CD4-positive, alpha-beta T cell treated with Interleukin-2 at 100 ng/mL for 4 hours (primary cell): ENCODE measurements at regions not wholly inside any gene's neighbourhood (a gene's known extent, or its start where the extent isn't known, plus 50 kb on each side); places are given as distances from the start of the nearest gene placed in this dataset.
A peak's percentile ranks its signal among the peaks of the same experiment; 100 is the strongest.
"Not testable (repeated sequence)": the region's sequence is repeated elsewhere in the genome, so short reads cannot be mapped to it uniquely, and the experiment has no call there.

ENCODE experiments used
- DNase-seq: peaks from one replicate; pipeline ENCODE4 v3.0.0-alpha.2; 2020; ENCODE audit warnings: low spot score

- DNase-seq, result no peak
Observed at GRCh38 chr2:128510701-128511397, 192.2 kb upstream of the HS6ST1 start.

DNA sequence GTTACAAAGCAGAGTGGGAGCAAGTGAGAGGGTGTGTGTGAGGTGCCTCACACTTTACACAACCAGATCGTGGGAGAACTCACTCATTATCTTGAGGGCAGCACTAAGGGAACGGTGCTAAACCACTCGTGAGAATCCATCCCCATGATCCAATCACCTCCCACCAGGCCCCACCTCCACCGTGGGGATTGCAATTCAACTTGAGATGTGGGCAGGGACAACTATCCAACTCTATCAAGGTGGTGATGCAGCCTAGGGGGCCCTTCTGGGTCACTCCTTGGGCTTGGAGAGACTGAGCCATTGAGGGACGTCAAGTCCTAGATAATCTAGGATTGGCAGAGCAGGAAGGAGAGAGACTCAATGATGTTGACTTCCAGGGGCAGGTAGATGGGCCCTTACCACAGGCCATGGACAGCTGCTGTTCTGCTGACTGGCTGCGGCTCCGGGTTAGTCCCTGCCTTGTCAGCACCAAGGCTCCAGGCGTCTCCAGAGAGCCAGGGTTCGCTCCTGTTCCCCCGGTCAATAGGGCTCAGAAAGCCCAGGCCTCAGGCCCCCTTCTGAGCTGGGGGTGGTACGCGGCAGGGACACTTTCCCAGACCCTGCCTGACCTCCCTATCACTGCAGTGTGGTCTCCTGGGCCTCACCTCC lies 193.2 kb upstream of the HS6ST1 start:
- no peak for DNase-seq

GRCh38 chr2:128512379-128513115 lies 193.9 kb upstream of the HS6ST1 start:
- no peak for DNase-seq

GRCh38 chr2:128513116-128513960 lies 194.7 kb upstream of the HS6ST1 start:
- no peak for DNase-seq

DNA sequence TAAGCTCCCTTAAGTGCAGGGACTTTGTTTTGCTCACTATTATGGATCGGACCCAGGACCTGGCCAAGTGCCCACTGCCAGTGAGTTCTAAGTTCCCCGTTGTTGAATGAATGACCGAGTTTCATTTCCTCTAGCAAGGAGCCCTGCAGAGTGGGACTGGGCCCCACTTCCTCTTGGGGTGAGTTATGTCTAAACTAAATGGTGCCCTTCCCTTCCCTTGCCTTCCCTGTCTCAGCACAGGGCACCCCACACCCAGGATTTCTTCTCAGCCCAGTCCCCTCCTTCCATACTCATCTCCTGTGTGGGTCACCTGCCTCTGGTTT lies 195.3 kb upstream of the HS6ST1 start:
- DNase-seq, result peak; percentile 8

DNA sequence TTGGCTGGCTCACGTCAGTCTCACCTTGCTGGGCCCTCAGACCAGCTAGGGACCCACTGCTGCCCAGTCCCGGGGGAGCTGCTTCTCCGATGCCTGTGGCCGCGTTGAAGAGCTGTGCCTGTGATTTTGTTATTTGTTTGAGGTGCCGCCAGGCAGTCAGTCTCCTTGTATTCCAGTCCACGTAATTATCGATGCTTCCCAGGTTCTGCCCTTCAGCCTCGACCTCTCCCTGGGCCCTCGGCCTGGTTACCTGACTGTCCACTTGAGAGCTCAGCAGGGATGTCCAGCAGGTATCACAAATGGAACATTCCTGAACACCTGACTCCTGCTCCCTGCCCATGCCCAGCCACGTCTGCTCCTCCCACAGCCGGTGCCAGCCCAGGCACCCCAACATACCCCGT lies 195.9 kb upstream of the HS6ST1 start:
- DNase-seq, result no peak

DNA sequence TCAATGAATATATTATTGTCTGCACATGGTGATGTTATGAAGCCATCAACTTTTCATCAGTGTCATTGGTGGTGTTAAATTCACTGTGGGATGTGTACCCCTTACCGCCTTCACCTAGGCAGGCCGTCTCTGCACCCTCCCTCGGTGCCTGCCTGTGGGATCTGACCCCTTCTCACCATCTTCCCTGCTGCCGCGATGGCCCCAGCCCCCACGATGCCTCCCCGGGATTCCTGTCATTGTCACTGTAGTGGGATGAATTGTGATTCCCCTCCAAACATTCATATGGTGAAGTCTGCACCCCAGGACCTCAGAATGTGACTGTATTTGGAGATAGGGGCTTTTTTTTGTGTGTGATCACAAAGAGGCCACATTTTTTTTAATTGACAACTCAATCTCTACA lies 198.3 kb upstream of the HS6ST1 start:
- DNase-seq, result no peak

DNA sequence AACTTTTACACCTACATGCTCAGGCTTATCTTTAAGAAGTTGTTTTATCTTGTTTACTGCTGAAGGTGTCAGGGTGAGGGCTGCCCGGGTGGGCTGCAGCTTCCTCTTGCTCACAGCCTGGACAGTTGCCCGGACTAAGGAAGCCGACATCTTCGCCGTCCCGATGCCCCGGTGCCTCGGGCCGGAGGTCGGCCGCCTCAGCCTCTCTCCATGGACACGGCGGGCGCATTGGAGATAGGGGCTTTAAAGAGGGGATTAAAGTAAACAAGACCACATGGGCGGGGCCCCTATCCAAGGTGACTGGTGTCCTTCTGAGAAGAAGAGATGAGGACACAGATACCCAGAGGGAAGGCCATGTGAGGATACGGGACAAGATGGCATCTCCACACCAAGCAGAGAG lies 200.4 kb upstream of the HS6ST1 start:
- DNase-seq, result not testable (repeated sequence)

GRCh38 chr2:128519517-128520215 lies 201.0 kb upstream of the HS6ST1 start:
- DNase-seq, result no peak

DNA sequence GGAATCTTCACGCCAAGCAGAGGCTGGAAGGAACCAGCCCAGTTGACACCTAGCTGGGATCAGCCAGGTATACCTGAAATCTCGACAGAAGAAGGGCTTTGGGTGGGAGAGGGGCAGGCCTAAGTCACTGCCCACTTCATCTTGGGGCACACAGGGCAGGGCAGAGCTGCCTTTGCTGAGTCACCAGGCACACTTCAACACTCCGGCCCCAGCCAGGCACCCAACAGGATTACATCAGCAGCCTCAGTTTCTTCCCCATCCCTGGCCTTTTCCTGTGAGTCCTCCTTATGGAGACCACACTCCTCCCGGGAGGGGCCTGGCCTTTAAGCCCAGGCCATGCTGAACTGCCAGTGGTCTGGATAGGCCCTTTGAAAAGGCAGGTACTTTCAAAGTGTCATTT lies 201.7 kb upstream of the HS6ST1 start:
- DNase-seq, result no peak

DNA sequence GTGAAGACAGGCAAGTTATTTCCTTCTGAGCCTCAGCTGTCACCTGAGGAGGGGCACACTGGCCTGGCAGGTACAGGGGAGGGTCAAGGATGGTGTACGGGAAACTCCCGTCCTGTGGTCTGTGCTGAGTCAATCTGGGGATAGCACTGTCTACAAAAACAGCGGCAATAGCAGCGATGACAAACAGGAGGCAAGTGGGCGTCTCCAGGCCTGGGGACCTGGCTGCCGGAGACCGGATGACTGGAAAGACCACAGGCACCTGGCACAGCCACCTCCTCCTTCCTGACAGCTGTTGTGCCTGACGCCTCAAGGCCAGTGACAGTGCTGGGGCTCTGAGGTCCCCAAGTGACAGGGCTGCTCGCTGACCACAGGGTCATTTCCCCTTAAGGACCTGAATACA lies 202.1 kb upstream of the HS6ST1 start:
- DNase-seq, result no peak

GRCh38 chr2:128521482-128521881 lies 202.8 kb upstream of the HS6ST1 start:
- DNase-seq, result no peak

DNA sequence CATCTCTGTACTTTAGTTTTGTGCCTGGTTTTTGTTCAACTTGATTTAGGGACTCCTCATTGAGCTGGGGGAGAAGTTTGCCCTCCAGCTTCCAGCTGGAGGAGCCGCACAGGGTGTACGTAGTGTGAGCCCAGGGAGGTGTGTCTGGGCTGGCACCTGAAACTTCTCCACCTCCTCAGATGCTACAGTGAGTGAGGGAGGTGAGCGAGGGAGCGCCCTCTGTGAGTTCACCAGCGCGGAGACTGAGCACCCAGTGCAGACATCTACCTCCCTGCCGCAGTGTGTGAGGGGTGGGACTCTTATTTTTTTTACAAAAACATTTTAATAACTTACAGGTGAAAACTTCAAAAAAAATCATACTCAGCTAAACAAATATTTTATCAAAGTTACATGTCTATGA lies 204.2 kb upstream of the HS6ST1 start:
- no peak for DNase-seq

GRCh38 chr2:128523457-128523856 lies 204.8 kb upstream of the HS6ST1 start:
- no peak for DNase-seq

DNA sequence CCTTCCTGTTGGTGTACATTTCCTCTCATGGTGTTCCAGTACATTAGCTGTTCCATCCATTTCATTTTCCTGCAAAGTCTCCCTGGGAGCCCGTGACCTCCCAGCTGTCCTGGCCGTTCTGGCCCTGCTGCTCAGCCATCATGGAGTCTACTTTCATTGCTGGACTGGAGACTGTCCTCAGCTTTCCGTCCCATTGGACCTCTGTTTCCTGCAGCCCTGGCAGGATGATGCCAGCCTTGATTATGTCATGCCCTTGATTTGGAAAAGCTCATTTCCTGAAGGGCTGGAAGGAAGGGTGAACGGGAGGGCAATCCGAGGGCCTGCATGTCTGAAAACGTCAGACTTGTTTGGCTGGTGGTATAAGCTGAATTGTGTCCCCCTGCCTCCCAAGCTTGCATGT lies 205.5 kb upstream of the HS6ST1 start:
- no peak for DNase-seq

- DNase-seq, result no peak
Observed at GRCh38 chr2:128525653-128526052, 207.0 kb upstream of the HS6ST1 start.

GRCh38 chr2:128526455-128526976 lies 207.8 kb upstream of the HS6ST1 start:
- DNase-seq, result no peak

DNA sequence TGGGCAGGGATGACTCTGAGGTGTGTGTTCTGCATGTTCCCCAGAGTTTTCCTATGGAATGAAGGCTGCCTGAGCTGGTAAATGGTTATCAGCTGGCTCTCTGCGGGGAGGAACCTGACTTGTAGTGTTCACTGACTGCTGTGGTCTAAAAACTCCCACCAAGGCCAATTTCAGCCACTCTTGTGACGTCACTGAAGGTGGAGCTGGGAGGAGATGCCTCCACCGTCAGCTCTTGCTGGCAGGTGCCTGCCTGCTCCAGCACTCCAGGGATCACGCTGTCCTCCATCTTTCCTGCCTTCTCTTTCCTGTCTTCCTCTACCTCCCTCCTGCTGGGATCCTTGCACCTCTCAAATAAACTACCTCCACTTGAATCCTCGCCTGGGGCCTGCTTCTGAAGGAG lies 209.5 kb upstream of the HS6ST1 start:
- DNase-seq, result no peak

DNA sequence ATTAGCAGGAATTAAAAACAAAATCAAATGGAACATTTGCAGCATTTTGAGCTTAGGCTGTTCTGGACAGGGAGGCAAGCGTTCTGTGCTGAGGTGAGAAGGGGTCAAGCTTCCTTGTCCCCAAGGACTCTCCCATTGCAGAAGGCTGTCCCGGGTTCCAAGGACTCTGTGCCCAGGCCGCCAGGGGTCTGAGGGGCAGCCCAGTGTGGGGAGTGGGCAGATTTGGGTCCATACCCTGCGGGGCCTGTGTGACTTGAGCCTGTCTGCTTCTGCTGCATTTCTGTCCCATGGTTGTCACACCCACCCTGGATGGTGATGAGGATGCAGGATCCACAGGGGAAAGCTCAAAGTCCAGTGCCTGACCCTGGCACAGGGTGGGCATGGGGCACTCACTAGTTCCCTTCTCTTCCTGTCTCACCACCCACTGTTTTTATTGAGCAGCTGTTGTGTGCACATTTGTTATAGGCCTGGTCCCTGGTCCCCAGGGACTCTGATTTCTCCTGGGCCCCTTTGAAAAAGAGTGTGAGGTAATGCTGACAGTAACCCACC lies 211.4 kb upstream of the HS6ST1 start:
- DNase-seq, result no peak

DNA sequence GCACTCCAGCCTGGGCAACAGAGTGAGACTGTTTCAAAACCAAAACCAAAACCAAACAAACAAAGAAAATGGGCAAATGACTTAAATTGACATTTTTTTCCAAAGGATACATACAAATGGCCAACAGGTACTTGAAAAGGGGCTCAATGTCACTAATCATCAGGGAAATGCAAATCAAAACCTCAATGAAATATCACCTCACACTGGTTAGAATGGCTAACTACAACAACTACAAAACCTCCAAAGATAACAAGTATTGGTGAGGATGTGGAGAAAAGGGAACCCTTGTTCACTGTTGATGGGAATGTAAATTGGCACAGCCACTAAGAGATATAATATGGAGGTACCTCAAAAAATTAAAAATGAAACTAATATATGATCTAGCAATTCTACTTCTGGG lies 213.2 kb upstream of the HS6ST1 start:
- DNase-seq, result no peak

- no peak for DNase-seq
Observed at GRCh38 chr2:128533101-128533500, 214.4 kb upstream of the HS6ST1 start.
